Keratinocyte (primary cell): ENCODE measurements at regions not wholly inside any gene's neighbourhood (a gene's known extent, or its start where the extent isn't known, plus 50 kb on each side); places are given as distances from the start of the nearest gene placed in this dataset.

Source experiments
- DNase-seq: peaks from one replicate; pipeline ENCODE4 v3.0.0-alpha.2; 2011; ENCODE audit warnings: low read depth, missing footprints, low spot score
- FAIRE-seq: peaks from 2 replicates; lab custom pipeline; 2011; peaks lifted over from hg19 to GRCh38; lab: Jason Lieb, UNC
- H2AFZ ChIP-seq: 2 replicates; pipeline ENCODE4 v1.6.0; 2012; ENCODE audit warnings: low read length, control low read depth, inconsistent platforms; ENCODE audit not compliant: control insufficient read depth
- H3K27ac ChIP-seq: 2 replicates; pipeline ENCODE4 v1.5.1; 2011; ENCODE audit warnings: low read length; ENCODE audit not compliant: control insufficient read depth, insufficient read depth
- H3K27me3 ChIP-seq: 3 replicates; pipeline ENCODE4 v1.6.0; 2011; ENCODE audit warnings: low read length; ENCODE audit not compliant: control insufficient read depth, insufficient read depth; ENCODE audit errors: extremely low read depth
- H3K36me3 ChIP-seq, 2 experiments: 2 replicates in 1 of 2; 3 replicates in 1 of 2; pipeline ENCODE4 v1.5.1; 2011; ENCODE audit warnings: low read length in 2 of 2, mild to moderate bottlenecking in 1 of 2; ENCODE audit not compliant: control insufficient read depth in 2 of 2, insufficient read depth in 2 of 2; ENCODE audit errors: extremely low read depth in 1 of 2
- H3K4me1 ChIP-seq: 3 replicates; pipeline ENCODE4 v1.5.1; 2011; ENCODE audit warnings: low read length; ENCODE audit not compliant: control insufficient read depth, insufficient read depth; ENCODE audit errors: extremely low read depth
- H3K4me2 ChIP-seq: 3 replicates; pipeline ENCODE4 v1.6.0; 2011; ENCODE audit warnings: low read depth, low read length; ENCODE audit not compliant: control insufficient read depth, insufficient read depth; ENCODE audit errors: extremely low read depth
- H3K4me3 ChIP-seq, 3 experiments: fragments of 200-600 bp in 1 of 3; sonication (generic) in 1 of 3; 2 replicates in 2 of 3; 3 replicates in 1 of 3; pipeline ENCODE4 v1.5.1; 2011 to 2016; ENCODE audit warnings: low read length in 3 of 3, mild to moderate bottlenecking in 3 of 3, control low read depth in 2 of 3, inconsistent platforms in 1 of 3, low read depth in 1 of 3, mixed read lengths in 1 of 3, mixed run types in 1 of 3, moderate library complexity in 1 of 3; ENCODE audit not compliant: control insufficient read depth in 2 of 3, insufficient read depth in 2 of 3; ENCODE audit errors: extremely low read depth in 1 of 3
- H3K79me2 ChIP-seq: 2 replicates; pipeline ENCODE4 v1.6.0; 2012; ENCODE audit warnings: low read length; ENCODE audit not compliant: control insufficient read depth, insufficient read depth
- H3K9ac ChIP-seq: 3 replicates; pipeline ENCODE4 v1.6.0; 2011; ENCODE audit warnings: low read length; ENCODE audit not compliant: control insufficient read depth, insufficient read depth; ENCODE audit errors: extremely low read depth
- H3K9me1 ChIP-seq: 3 replicates; pipeline ENCODE4 v1.6.0; 2011; ENCODE audit warnings: low read length; ENCODE audit not compliant: control insufficient read depth, insufficient read depth; ENCODE audit errors: extremely low read depth
- H3K9me3 ChIP-seq: 2 replicates; pipeline ENCODE4 v1.5.1; 2012; ENCODE audit warnings: low read depth, low read length; ENCODE audit not compliant: control insufficient read depth
- H4K20me1 ChIP-seq: 3 replicates; pipeline ENCODE4 v1.6.0; 2011; ENCODE audit warnings: low read length; ENCODE audit not compliant: control insufficient read depth, insufficient read depth; ENCODE audit errors: extremely low read depth
- CTCF ChIP-seq, 3 experiments: IDR thresholded peaks in 1 of 3; conservative IDR thresholded peaks in 1 of 3; optimal IDR thresholded peaks in 1 of 3; 2 replicates in 2 of 3; 3 replicates in 1 of 3; pipeline versions ENCODE3 to v1.5.1; 2011; ENCODE audit warnings: low read length in 3 of 3, mild to moderate bottlenecking in 3 of 3, moderate library complexity in 2 of 3, control low read depth in 1 of 3, inconsistent platforms in 1 of 3; ENCODE audit not compliant: insufficient read depth in 2 of 3; ENCODE audit errors: extremely low read depth in 1 of 3
- EZH2 ChIP-seq: IDR thresholded peaks from one replicate; pipeline ENCODE4 v1.6.1; 2012; ENCODE audit warnings: inconsistent platforms, mild to moderate bottlenecking, low read length, moderate library complexity
- dilution Hi-C: fragments of 300-500 bp; cut with MboI; formaldehyde crosslinking; loops from one replicate; pipeline ENCODE4 v1.7.0; 2020; ENCODE audit warnings: low sequenced_read_pairs; ENCODE audit not compliant: extremely low pct_ligation_motif_present

- TF ChIP-seq EZH2 (no peak), CTCF (optimal IDR thresholded peaks at IDR 0.05 in 1 of 3, IDR thresholded peaks at IDR 0.05 in 1 of 3, conservative IDR thresholded peaks at IDR 0.05 in 1 of 3; ENCODE audit: extremely low read depth in 1 of 3, insufficient read depth in 2 of 3, low read length in 3 of 3) (no peak)
- Histone ChIP-seq H3K27ac (no peak overlapping the region), H3K27me3 (no peaks in the 10 kb centered on the region), H3K4me1 (no peaks in the 10 kb centered on the region), H3K4me3 (no peak overlapping the region), H3K4me2 (no peak overlapping the region), H4K20me1 (no peaks in the 10 kb centered on the region), H3K9me3 (peaks cover 7% of the 10 kb centered on the region), H3K9ac (no peak overlapping the region), H3K79me2 (no peaks in the 10 kb centered on the region), H2AFZ (no peak overlapping the region), H3K36me3 (no peaks in the 10 kb centered on the region), H3K9me1 (no peaks in the 10 kb centered on the region)
- dilution Hi-C loops, result no loop called here
- no peak for DNase-seq
- no peak for FAIRE-seq
Observed at GRCh38 chr2:525021-525420, 152.2 kb downstream of the TMEM18 start.

- no peaks in the 10 kb centered on the region for H3K9me1 ChIP-seq
- H3K79me2 ChIP-seq, result no peaks in the 10 kb centered on the region
- H3K9me3 ChIP-seq, result peaks cover 7% of the 10 kb centered on the region
- H4K20me1 ChIP-seq, result no peaks in the 10 kb centered on the region
- H3K27me3 ChIP-seq, result no peaks in the 10 kb centered on the region
- dilution Hi-C loops, result no loop called here
- DNase-seq, result no peak
- H3K27ac ChIP-seq, result no peak overlapping the region
- no peaks in the 10 kb centered on the region for H3K36me3 ChIP-seq
- TF ChIP-seq CTCF (optimal IDR thresholded peaks at IDR 0.05 in 1 of 3, IDR thresholded peaks at IDR 0.05 in 1 of 3, conservative IDR thresholded peaks at IDR 0.05 in 1 of 3; ENCODE audit: extremely low read depth in 1 of 3, insufficient read depth in 2 of 3, low read length in 3 of 3) (no peak), EZH2 (no peak)
- H3K4me1 ChIP-seq, result no peaks in the 10 kb centered on the region
- no peak overlapping the region for H3K9ac ChIP-seq
- no peak for FAIRE-seq
- H3K4me3 ChIP-seq, result no peak overlapping the region
- H3K4me2 ChIP-seq, result no peak overlapping the region
- no peak overlapping the region for H2AFZ ChIP-seq
Observed at GRCh38 chr2:524442-524841, 152.8 kb downstream of the TMEM18 start.
